HepG2 (cell line): ENCODE measurements at regions not wholly inside any gene's neighbourhood (a gene's known extent, or its start where the extent isn't known, plus 50 kb on each side); places are given as distances from the start of the nearest gene placed in this dataset.

Experiments
- CTCF ChIP-seq: sonication (generic); formaldehyde crosslinking; IDR thresholded peaks from 2 replicates; pipeline ENCODE4 v1.5.0; 2020; ENCODE audit warnings: mild to moderate bottlenecking, missing genetic modification reagents, moderate library complexity
- EP300 ChIP-seq, 3 experiments: sonication (generic) in 1 of 3; formaldehyde crosslinking in 1 of 3; IDR thresholded peaks; 2 replicates each; pipeline versions ENCODE4 v1.5.1 to v1.6.1; 2011 to 2020; ENCODE audit warnings: low read depth in 2 of 3, low read length in 2 of 3, borderline replicate concordance in 1 of 3, improper control_type of control experiment in 1 of 3, mild to moderate bottlenecking in 1 of 3, missing genetic modification reagents in 1 of 3, moderate library complexity in 1 of 3
- NR3C1 ChIP-seq: sonication (generic); formaldehyde crosslinking; IDR thresholded peaks from 2 replicates; pipeline ENCODE4 v1.4.0; 2020; ENCODE audit warnings: missing genetic modification reagents
- PCBP1 ChIP-seq: fragments of 200-400 bp; formaldehyde crosslinking; IDR thresholded peaks from 2 replicates; pipeline ENCODE4 v1.6.1; 2017; ENCODE audit warnings: mild to moderate bottlenecking, low read depth, low read length, borderline replicate concordance
- POLR2A ChIP-seq, 2 experiments: IDR thresholded peaks; 2 replicates each; pipeline ENCODE4 v1.6.1; 2011; ENCODE audit warnings: low read depth in 2 of 2, low read length in 2 of 2, mild to moderate bottlenecking in 1 of 2, moderate library complexity in 1 of 2; ENCODE audit not compliant: insufficient read depth in 1 of 2
- POLR2AphosphoS5 ChIP-seq: IDR thresholded peaks from 2 replicates; pipeline ENCODE4 v1.6.1; 2012; ENCODE audit warnings: low read depth, low read length
- RAD21 ChIP-seq: fragments of 450-650 bp; formaldehyde crosslinking; IDR thresholded peaks from 2 replicates; pipeline ENCODE4 v1.5.0; 2020; ENCODE audit warnings: mild to moderate bottlenecking
- ZBTB2 ChIP-seq: sonication (generic); formaldehyde crosslinking; IDR thresholded peaks from 2 replicates; pipeline ENCODE4 v1.8.0; 2022; ENCODE audit warnings: low read depth, missing genetic modification reagents
- ZNF33A ChIP-seq: sonication (generic); formaldehyde crosslinking; IDR thresholded peaks from 2 replicates; pipeline ENCODE4 v1.5.1; 2020; ENCODE audit warnings: missing genetic modification reagents, mild to moderate bottlenecking, moderate library complexity, borderline replicate concordance
- ZNF430 ChIP-seq: sonication (generic); formaldehyde crosslinking; IDR thresholded peaks from 2 replicates; pipeline ENCODE4 v1.9.0; 2021; ENCODE audit warnings: mild to moderate bottlenecking, missing genetic modification reagents
- ZNF780A ChIP-seq: sonication (generic); formaldehyde crosslinking; IDR thresholded peaks from 2 replicates; pipeline ENCODE4 v1.8.0; 2022; ENCODE audit warnings: mild to moderate bottlenecking, missing genetic modification reagents, moderate library complexity
- ZNF850 ChIP-seq: sonication (generic); formaldehyde crosslinking; conservative IDR thresholded peaks from 2 replicates; pipeline ENCODE4 v1.9.0; 2021; ENCODE audit warnings: mild to moderate bottlenecking, missing genetic modification reagents
- TF ChIP-seq, protein P1 (sequence below): sonication (generic); formaldehyde crosslinking; conservative IDR thresholded peaks from 2 replicates; pipeline ENCODE4 v1.4.0; 2020; ENCODE audit warnings: missing genetic modification reagents

- TF ChIP-seq PCBP1 (no peak), NR3C1 (CRISPR knock-in tag) (no peak), CTCF (CRISPR knock-in tag) (no peak), EP300 (IDR thresholded peaks at IDR 0.05; ENCODE audit: low read depth in 2 of 2, low read length in 2 of 2) (no peak), EP300 (CRISPR knock-in tag; IDR thresholded peaks at IDR 0.05; ENCODE audit: borderline replicate concordance) (no peak), ZNF430 (CRISPR knock-in tag) (no peak), ZNF780A (CRISPR knock-in tag) (no peak), POLR2A (IDR thresholded peaks at IDR 0.05; ENCODE audit: insufficient read depth in 1 of 2, low read depth in 2 of 2, low read length in 2 of 2) (no peak), RAD21 (CRISPR knock-in tag) (no peak), ZBTB2 (CRISPR knock-in tag) (no peak), POLR2AphosphoS5 (no peak), ZNF33A (CRISPR knock-in tag) (no peak), ZNF850 (CRISPR knock-in tag) (no peak)
- TF ChIP-seq, protein P1, sequence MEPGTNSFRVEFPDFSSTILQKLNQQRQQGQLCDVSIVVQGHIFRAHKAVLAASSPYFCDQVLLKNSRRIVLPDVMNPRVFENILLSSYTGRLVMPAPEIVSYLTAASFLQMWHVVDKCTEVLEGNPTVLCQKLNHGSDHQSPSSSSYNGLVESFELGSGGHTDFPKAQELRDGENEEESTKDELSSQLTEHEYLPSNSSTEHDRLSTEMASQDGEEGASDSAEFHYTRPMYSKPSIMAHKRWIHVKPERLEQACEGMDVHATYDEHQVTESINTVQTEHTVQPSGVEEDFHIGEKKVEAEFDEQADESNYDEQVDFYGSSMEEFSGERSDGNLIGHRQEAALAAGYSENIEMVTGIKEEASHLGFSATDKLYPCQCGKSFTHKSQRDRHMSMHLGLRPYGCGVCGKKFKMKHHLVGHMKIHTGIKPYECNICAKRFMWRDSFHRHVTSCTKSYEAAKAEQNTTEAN (CRISPR knock-in tag), result no peak
These were observed 199.9 kb downstream of the ARHGAP12 start for GRCh38 chr10:31728698-31729224.
